Activated B cell treated with CpG ODN at 0.5 μM for 24 hours (primary cell): ENCODE measurements at regions not wholly inside any gene's neighbourhood (a gene's known extent, or its start where the extent isn't known, plus 50 kb on each side); places are given as distances from the start of the nearest gene placed in this dataset.

ENCODE experiments used
- ATAC-seq: fragments of 200-7000 bp; cut with Tn5 transposase; one replicate; pipeline ENCODE4 v1.10.0; 2021; ENCODE audit warnings: low read depth, mild to moderate bottlenecking, moderate library complexity
- CTCF ChIA-PET: fragments of 350-600 bp; sonication (Branson Sonifier 250); formaldehyde crosslinking; loops from one replicate; lab custom pipeline; 2021; ENCODE audit warnings: antibody characterized with exemption; lab: Charles Lee
- POLR2A ChIA-PET: fragments of 350-600 bp; sonication (Branson Sonifier 250); formaldehyde crosslinking; loops from one replicate; lab custom pipeline; 2021; ENCODE audit warnings: antibody characterized with exemption; lab: Charles Lee
- DNase-seq: peaks from one replicate; pipeline ENCODE4 v3.0.0; 2022
- H3K27ac Mint-ChIP-seq: one replicate; pipeline ENCODE4 v1.8.0; 2020; ENCODE audit warnings: mixed read lengths
- H3K27me3 Mint-ChIP-seq: one replicate; pipeline ENCODE4 v1.8.0; 2021; ENCODE audit warnings: mixed read lengths
- H3K36me3 Mint-ChIP-seq: one replicate; pipeline ENCODE4 v1.8.0; 2021; ENCODE audit warnings: low read depth, mixed read lengths
- H3K4me1 Mint-ChIP-seq: one replicate; pipeline ENCODE4 v1.8.0; 2021; ENCODE audit warnings: mixed read lengths
- H3K4me3 Mint-ChIP-seq: one replicate; pipeline ENCODE4 v1.8.0; 2020; ENCODE audit warnings: mild to moderate bottlenecking, mixed read lengths
- H3K9me3 Mint-ChIP-seq: one replicate; pipeline ENCODE4 v1.8.0; 2020; ENCODE audit warnings: mixed read lengths
- intact Hi-C: fragments of 100-400 bp; cut with micrococcal nuclease; formaldehyde crosslinking; loops from one replicate; pipeline ENCODE4 v1.15.1; 2024
- TF ChIP-seq, protein P1 (sequence below): fragments of 200-600 bp; IDR thresholded peaks from one replicate; pipeline ENCODE4 v1.8.0; 2022; ENCODE audit warnings: antibody characterized with exemption, mild to moderate bottlenecking

GRCh38 chr11:109040303-109040702, 375.4 kb downstream of the DDX10 start:
- ChIA-PET POLR2A (no interaction called here), CTCF (no interaction called here)
- Mint-ChIP-seq H3K27me3 (peaks cover 3% of the 10 kb centered on the region), H3K9me3 (no peaks in the 10 kb centered on the region), H3K4me1 (no peaks in the 10 kb centered on the region), H3K36me3 (no peaks in the 10 kb centered on the region), H3K27ac (no peak overlapping the region), H3K4me3 (no peak overlapping the region)
- TF ChIP-seq, protein P1, sequence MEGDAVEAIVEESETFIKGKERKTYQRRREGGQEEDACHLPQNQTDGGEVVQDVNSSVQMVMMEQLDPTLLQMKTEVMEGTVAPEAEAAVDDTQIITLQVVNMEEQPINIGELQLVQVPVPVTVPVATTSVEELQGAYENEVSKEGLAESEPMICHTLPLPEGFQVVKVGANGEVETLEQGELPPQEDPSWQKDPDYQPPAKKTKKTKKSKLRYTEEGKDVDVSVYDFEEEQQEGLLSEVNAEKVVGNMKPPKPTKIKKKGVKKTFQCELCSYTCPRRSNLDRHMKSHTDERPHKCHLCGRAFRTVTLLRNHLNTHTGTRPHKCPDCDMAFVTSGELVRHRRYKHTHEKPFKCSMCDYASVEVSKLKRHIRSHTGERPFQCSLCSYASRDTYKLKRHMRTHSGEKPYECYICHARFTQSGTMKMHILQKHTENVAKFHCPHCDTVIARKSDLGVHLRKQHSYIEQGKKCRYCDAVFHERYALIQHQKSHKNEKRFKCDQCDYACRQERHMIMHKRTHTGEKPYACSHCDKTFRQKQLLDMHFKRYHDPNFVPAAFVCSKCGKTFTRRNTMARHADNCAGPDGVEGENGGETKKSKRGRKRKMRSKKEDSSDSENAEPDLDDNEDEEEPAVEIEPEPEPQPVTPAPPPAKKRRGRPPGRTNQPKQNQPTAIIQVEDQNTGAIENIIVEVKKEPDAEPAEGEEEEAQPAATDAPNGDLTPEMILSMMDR, result no peak
- ATAC-seq, result no peak
- intact Hi-C loops, result no loop called here
- DNase-seq, result no peak

DNA sequence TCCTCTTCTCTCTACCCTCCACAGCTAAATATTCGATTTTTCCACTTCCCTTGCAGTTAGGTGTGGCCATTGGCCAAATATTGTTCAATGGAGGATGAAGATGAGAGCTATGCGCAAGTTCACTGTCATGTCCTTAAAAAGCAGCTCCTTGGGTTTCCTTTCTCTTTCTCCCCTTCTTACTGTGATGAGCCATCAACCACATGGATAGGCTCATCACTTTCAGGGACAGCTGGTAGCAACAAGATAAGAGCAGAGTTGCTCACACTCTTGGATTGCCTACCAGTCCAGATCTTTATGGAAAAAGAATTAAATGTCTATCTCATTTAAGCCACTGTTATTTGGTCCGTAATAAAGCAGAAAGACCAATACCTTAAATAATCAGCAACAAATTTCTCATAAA, 377.0 kb downstream of the DDX10 start:
- POLR2A ChIA-PET, result no interaction called here
- no peaks in the 10 kb centered on the region for H3K4me1 Mint-ChIP-seq
- H3K4me3 Mint-ChIP-seq, result no peak overlapping the region
- intact Hi-C loops, result no loop called here
- TF ChIP-seq, protein P1, result no peak
- H3K27me3 Mint-ChIP-seq, result peaks cover 3% of the 10 kb centered on the region
- H3K9me3 Mint-ChIP-seq, result peaks cover 3% of the 10 kb centered on the region
- ATAC-seq, result no peak
- CTCF ChIA-PET, result no interaction called here
- no peak for DNase-seq
- no peak overlapping the region for H3K27ac Mint-ChIP-seq
- no peaks in the 10 kb centered on the region for H3K36me3 Mint-ChIP-seq

- Mint-ChIP-seq H3K27me3 (peaks cover 3% of the 10 kb centered on the region), H3K27ac (no peak overlapping the region), H3K9me3 (peaks cover 3% of the 10 kb centered on the region), H3K4me1 (no peaks in the 10 kb centered on the region), H3K4me3 (no peak overlapping the region), H3K36me3 (no peaks in the 10 kb centered on the region)
- intact Hi-C loops, result no loop called here
- TF ChIP-seq, protein P1, result no peak
- no peak for ATAC-seq
- POLR2A ChIA-PET, result no interaction called here
- CTCF ChIA-PET, result no interaction called here
- no peak for DNase-seq
These were observed 378.4 kb downstream of the DDX10 start for GRCh38 chr11:109043315-109043714.

DNA sequence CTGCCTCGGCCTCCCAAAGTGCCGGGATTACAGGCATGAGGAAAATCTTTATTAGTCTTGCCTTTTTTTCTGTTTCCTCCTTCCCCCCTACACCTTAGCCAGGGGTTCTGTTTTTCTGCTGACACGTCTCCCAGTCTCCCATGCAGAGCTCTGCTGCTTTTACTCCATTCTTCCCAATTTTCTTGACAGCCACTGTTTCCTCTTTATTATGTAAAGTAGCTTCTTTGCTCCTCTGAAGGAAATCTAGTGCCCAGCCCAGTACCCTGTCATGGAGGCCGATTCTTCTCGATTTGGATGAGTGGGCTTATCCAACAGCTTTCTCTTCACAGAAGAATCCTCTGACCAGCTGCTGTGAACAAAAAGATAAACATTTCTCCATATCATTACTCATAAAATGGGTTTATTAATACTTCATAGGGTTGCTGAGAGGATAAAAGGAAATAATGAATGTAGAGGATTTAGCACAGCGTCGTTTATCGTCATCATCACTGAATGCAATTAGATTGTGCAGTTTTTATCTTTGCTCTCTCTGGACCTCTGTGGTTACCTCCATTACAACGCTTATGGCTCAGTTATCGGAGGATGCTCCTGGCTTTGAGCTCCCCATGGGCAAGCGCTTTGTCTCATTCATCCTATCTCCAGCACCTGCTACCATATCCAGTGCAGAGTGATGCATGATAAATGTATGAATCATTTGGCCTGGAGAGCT, 375.6 kb upstream of the C11orf87 start:
- H3K27ac Mint-ChIP-seq, result no peak overlapping the region
- no peak for DNase-seq
- H3K9me3 Mint-ChIP-seq, result peaks cover 3% of the 10 kb centered on the region
- H3K4me3 Mint-ChIP-seq, result no peak overlapping the region
- no peak for ATAC-seq
- H3K4me1 Mint-ChIP-seq, result no peaks in the 10 kb centered on the region
- H3K36me3 Mint-ChIP-seq, result no peaks in the 10 kb centered on the region
- TF ChIP-seq, protein P1, result no peak
- peaks cover 3% of the 10 kb centered on the region for H3K27me3 Mint-ChIP-seq
- ChIA-PET POLR2A (no interaction called here), CTCF (no interaction called here)
- intact Hi-C loops, result no loop called here

GRCh38 chr11:109048098-109048497, 373.9 kb upstream of the C11orf87 start:
- CTCF ChIA-PET, result no interaction called here
- POLR2A ChIA-PET, result no interaction called here
- Mint-ChIP-seq H3K27ac (no peak overlapping the region), H3K27me3 (no peaks in the 10 kb centered on the region), H3K36me3 (no peaks in the 10 kb centered on the region), H3K4me3 (no peak overlapping the region), H3K4me1 (no peaks in the 10 kb centered on the region), H3K9me3 (peaks cover 3% of the 10 kb centered on the region)
- TF ChIP-seq, protein P1, result no peak
- DNase-seq (no peak), ATAC-seq (no peak)
- intact Hi-C loops, result no loop called here
